GM19455 (cell line): ENCODE measurements at regions not wholly inside any gene's neighbourhood (a gene's known extent, or its start where the extent isn't known, plus 50 kb on each side); places are given as distances from the start of the nearest gene placed in this dataset.
A peak's percentile ranks its signal among the peaks of the same experiment; 100 is the strongest.
"Not testable (repeated sequence)": the region's sequence is repeated elsewhere in the genome, so short reads cannot be mapped to it uniquely, and the experiment has no call there.

ENCODE experiments used
- ATAC-seq: cut with Tn5 transposase; IDR thresholded peaks from one replicate; pipeline ENCODE4 v1.9.1; 2021; ENCODE audit not compliant: unreplicated experiment

DNA sequence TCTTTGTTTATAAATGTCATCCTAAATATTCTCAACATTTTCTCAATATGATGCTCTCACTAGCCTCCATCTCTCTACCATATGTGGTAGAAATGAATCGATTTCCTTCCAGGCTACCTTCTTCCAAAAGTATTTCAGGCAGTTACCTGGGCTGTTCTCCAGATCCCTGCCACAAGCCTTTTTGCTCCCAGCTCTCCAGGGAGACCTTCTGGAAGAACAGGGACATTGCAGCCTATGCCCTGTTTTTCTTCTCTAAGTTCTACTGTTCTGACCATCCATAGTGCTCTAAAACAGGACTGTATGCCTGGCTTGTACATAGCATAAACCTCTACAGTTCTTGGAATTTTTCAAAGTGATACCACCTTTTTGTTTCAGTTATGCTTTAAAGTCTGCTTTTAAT, 552.8 kb downstream of the ANKRD7 start:
- ATAC-seq, result no peak

- no peak for ATAC-seq
Measured at GRCh38 chr7:118792682-118793081, 568.2 kb downstream of the ANKRD7 start.

DNA sequence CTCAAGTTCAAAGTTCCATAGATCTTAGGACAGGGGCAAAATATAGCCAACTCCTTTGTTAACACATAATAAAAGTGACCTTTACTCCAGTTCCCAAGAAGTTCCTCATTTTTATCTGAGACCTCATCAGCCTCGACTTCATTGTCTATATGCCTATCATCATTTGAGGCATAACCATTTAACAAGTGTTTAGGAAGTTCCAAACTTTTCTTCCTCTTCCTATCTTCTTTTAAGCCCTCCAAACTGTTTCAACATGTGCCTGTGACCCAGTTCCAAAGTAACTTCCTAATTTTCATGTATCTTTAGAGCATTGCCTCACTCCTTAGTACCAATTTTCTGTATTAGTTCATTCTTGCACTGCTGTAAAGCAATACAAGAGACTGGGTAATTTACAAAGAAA, 569.1 kb downstream of the ANKRD7 start:
- no peak for ATAC-seq

GRCh38 chr7:118794419-118794818, 569.9 kb downstream of the ANKRD7 start:
- no peak for ATAC-seq

DNA sequence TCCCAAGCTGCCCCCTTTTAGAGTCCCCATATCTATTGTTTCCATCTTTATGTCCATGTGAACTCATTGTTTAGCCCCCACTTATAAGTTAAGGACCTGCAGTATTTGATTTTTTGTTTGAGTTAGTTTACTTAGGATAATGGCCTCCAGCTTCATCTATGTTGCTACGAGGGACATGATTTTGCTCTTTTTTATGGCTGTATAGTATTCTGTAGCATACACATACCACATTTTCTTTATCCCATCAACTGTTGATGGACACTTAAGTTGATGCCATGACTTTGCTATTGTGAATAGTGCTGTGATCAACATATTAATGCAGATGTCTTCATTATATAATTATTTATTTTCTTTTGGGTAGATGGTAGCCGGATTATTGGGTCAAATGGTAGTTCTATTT, 576.9 kb downstream of the ANKRD7 start:
- no peak for ATAC-seq

DNA sequence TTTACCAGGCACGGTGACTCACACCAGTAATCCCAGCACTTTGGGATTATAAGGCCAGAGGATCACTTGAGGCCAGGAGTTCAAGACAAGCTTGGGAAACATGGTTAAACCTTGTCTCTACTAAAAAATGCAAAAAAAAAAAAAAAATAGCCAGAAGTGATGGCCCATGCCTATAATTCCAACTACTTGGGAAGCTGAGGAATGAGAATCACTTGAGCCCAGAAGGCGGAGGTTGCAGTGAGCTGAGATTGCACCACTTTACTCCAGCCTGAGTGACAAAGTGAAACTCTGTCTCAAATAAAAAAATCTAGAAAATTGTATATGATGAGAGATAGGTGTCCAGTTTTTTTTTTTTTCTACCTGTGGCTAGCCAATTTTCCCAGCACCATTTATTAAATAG, 578.2 kb downstream of the ANKRD7 start:
- ATAC-seq, result no peak

DNA sequence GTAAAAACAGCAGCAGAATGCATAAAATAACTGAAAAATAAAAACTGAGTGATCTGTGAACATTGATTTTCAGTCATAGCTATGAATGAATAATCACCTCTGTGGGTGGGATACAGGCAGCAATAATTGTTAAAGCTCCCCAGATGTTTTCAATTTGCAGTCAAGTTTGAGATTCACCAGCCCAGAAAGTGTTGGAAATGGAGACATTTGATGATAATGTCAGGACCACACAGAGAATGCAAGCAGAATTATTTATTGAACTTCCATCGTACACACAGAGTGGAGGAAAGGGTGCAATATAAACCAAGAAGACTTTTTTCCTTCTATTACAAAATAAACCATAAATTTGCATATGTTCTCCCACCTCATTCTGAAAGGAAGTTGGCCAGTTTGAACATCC, 601.7 kb downstream of the ANKRD7 start:
- ATAC-seq, result no peak

DNA sequence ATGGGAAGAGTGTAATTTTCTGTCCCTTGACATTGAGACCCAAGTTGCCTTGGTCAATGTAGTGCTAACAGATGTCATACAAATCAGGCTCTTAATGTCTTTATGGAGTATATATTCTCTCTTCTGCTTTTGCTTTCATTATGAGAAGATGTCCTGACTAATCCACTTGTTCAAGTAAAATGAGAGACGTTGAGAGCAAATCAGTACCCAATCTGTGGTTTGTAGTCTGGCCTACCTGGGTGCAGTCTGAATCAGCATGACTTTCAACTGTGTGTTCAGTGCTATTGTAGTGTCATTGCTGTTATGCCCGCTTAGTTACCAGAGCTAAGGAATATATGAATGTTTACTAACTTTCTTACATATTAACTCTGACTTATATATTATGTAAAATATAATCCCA, 612.4 kb downstream of the ANKRD7 start:
- ATAC-seq, result peak; percentile 95

GRCh38 chr7:118839515-118839914, 615.0 kb downstream of the ANKRD7 start:
- ATAC-seq, result no peak

GRCh38 chr7:118843456-118843855, 619.0 kb downstream of the ANKRD7 start:
- no peak for ATAC-seq

DNA sequence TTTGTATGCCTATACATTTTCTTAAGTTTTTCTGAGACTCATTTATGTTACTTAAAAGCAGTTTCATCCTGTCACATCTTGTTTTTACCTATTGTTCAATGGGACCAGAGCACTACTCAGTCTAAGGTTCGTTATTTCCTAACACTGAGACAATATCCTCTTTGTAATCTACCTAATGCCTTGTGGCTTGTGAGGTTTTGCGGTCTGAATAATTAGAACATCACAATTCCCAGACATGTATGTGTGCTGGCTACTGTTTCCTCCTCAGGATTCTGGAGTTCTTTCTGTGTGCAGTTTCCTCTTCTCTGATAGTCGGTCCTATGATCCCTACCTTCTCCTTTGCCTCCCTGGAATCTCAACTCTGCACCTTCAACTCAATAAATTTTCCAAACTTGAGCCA, 620.2 kb downstream of the ANKRD7 start:
- no peak for ATAC-seq

GRCh38 chr7:118845791-118846190, 621.3 kb downstream of the ANKRD7 start:
- ATAC-seq, result no peak

- ATAC-seq, result no peak
Measured at GRCh38 chr7:118846977-118847376, 622.5 kb downstream of the ANKRD7 start.

DNA sequence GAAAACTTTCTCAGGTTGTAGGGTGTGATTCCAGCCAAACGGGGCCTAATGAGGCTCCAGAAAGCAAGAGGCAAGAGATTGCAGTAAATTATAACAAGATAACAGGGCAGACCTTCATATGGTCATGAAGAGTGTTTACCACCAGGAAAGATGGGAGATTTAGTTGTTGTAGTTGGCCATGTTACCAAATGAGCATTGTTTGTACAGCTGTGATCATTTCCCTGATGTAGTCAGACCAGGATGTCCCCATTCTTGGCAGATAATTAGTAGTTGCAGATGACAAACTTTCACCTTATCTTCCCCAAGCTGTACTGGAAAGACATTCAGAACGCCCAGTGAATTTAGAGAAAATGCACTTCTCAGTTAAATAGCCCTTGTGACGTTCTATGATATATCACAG, 630.8 kb downstream of the ANKRD7 start:
- no peak for ATAC-seq

DNA sequence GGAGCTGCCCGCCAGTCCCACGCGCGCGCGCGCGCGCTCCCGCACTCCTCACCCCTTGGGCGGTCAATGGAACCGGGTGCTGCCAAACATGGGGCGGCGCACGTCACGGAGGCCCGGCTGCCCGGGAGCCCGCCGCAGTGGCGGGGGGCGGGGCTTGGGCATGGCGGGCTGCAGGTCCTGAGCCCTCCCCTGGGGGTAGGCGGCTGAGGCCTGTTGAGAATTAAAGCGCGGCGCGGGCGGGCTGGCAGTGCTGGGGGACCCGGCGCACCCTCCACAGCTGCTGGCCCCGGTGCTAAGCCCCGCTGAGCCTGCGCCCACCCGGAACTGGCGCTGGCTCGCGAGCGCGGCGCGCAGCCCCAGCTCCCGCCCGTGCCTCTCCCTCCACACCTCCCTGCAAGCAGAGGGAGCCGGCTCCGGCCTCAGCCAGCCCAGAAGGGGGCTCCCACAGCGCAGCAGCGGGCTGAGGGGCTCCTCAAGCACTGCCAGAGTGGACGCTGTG, 634.2 kb downstream of the ANKRD7 start:
- no peak for ATAC-seq

- ATAC-seq, result no peak
Measured at GRCh38 chr7:118861581-118861980, 637.1 kb downstream of the ANKRD7 start.

- ATAC-seq, result no peak
Measured at GRCh38 chr7:118862740-118863139, 638.2 kb downstream of the ANKRD7 start.

- ATAC-seq, result no peak
Measured at GRCh38 chr7:118863966-118864365, 639.5 kb downstream of the ANKRD7 start.

DNA sequence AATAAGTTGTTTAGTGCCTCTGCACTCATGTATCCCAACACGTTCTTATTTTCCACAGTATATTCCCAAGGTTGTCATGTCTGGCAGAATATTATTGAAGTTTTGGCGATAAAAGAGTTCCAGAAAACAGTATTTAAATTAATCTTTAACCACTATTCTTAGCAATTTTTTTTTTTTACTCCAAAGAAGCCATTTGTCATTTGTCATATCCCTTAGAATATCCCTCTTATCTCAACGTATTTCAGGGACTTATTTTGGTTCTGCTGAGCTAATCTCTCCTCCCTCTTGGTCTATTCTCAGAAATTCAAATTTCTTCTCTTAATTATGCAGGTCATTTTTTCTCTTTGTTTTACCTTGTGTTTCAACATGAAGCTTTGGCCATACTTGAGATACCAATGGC, 643.4 kb downstream of the ANKRD7 start:
- no peak for ATAC-seq

DNA sequence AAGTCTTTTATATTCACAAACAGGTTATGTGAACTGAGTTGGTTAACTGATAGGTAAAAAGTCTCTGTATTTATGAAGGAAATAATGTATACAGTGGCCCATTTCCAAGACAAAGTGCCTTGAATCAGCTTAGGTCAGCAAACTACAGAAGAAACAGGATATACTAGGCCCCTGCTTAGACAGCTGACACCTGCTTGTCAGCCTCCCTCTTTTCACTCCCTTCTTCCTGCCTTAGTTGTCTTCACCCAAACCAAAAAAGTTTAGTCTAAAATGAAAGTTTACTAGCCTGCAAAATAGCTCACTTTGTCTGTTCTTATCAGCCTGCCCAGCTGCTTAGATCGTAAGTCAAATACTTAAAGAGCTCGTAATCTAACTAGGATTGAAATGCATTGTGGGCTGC, 644.6 kb downstream of the ANKRD7 start:
- ATAC-seq, result not testable (repeated sequence)

DNA sequence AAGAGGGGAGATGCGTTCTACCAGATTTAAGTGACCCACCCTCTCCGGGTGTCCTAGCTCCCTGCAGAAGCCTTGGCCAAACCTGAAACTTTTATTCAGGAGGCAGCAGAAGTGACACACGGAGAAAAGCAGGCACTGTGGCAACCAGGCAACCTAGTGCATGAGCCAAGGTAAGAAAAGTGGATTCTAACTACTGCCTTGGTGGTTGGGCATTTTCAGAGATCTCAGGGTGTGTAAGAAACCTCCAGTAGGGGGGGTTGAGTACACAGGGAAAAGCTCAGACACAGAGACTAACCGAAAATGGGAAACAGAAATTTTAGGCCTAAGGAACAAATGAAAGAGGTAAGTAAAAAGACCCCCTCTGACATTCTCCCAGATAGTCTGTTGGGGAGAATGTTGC, 645.7 kb downstream of the ANKRD7 start:
- no peak for ATAC-seq

DNA sequence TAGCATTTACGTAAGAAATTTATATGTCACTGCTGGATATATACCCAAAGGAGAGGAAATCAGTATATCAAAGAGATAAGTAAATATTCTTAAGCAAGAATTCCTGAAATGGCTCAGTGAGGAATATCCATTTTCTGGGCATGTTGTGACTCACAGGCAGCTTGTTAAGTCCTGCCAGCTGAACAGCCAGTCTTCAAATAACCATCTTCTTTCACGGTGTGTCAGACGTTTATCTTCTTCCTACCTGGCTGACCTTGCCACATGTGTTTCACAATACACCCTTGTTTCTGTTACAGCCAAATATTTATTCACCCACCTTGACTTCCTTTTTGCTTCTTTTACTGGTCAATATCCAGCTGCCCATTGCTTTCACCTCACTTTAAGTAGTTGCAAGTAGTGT, 648.1 kb downstream of the ANKRD7 start:
- ATAC-seq, result no peak

GRCh38 chr7:118877187-118877586, 652.7 kb downstream of the ANKRD7 start:
- no peak for ATAC-seq

DNA sequence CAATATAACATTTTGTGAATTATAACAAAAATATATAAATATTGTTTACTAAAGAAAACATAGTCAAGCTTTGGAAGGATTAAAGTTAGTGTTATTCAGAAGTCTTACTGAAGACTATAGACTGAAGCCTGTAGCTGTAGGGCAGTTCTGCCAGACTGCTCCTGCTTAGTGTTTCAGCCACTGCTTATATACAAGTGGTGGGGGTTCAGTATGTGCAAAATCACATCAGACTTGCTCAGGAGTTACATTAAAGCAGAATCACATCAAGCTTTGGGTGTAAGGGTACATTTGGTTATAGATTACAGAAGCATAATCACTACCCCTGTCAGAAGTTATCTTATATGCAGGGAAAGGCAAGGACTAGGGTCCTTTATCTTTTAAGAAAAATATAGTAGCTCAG, 653.8 kb downstream of the ANKRD7 start:
- ATAC-seq, result no peak
